GM18867 (cell line): ENCODE measurements at regions not wholly inside any gene's neighbourhood (a gene's known extent, or its start where the extent isn't known, plus 50 kb on each side); places are given as distances from the start of the nearest gene placed in this dataset.
"Not testable (repeated sequence)": the region's sequence is repeated elsewhere in the genome, so short reads cannot be mapped to it uniquely, and the experiment has no call there.

Source experiments
- ATAC-seq: cut with Tn5 transposase; IDR thresholded peaks from one replicate; pipeline ENCODE4 v1.9.1; 2021; ENCODE audit warnings: mild to moderate bottlenecking, moderate library complexity; ENCODE audit not compliant: unreplicated experiment

- no peak for ATAC-seq
These were observed 54.3 kb upstream of the ITGB1 start for GRCh38 chr10:33012306-33012705.

DNA sequence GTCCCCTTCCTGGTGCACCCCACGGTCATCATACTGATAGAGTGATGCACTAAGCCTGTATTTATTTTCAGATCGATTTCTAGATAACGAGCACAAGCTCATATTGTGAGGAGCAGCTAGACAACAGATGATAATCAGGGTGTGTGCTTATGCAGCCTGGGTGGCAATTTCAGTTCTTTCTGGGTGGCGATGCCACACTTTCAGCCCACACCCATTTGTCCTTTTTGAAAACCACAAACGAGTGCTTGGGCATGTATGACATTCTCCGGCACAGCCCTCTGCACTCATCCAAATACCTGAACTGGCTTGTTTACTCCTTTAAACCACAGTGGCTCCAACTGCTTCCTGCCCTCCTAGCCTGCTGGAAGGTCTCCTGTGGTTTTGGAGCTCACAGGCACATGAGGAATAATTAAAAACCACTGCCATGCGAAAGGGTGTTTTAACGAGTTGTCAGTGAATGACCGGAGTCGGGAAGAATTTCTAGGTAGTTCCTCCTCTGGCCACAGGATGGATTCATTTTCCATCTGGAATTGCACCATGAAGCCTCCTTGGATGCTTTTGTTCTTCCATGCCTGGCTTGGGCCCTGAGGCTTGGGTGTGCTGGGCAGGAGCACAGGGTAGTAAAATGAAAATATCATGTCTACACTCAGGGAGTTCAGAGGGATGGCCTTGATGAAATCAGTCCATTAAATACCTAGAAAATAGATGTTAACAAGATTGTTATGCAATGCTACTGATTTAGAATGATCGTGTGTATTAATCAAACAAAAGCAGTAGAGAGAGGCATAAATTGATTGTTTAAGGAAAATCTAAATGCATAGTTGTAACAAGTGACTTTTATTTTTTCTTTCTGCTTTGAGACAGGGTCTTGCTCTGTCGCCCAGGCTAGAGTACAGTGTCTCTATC, 52.4 kb upstream of the ITGB1 start:
- ATAC-seq, result no peak

DNA sequence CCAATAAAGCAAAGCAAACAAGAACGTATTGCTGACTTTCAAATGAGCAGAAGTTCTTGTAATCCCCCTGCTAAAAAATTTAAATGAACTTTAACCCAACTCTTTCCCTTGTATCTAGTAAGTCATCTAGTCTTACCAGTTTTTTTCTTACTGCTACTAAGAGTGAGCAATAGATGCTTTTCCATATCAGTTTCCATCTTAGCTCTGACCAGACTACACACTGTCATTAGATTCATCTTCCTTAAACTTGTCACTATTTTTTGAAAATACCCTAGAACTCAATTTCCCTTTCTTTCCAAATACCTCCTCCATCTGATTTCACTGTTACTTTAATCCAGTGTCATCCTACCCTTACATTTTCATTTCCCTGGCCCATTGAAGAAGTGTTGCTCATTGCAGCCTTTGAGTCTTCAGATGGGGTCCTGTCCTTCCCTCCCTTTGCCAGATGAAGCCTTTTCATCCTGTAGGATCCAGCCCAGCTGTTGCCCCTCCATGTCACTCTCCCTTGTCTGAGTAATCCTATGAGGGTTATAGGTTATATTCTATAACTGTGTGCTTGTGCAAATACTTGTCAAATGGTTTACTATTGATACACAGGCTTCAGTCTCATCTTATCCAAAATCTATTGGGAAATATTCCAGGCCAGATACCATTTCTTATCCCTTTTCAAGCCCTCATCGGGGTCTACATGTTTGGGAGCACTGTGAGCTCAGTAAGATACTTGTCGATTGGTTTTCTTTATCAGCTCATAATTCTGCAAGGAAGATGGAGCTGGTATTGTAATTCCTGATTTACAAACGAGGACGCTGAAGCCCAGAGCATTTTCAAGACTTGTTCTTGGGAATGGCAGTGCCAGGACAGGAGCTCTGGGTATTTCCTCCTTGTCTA, 51.5 kb upstream of the ITGB1 start:
- no peak for ATAC-seq

- peak; percentile 58 for ATAC-seq
These were observed 50.6 kb upstream of the ITGB1 start for GRCh38 chr10:33008499-33009243.

- ATAC-seq, result not testable (repeated sequence)
These were observed 49.8 kb upstream of the ITGB1 start for GRCh38 chr10:33007731-33008381.
